DND-41 (cell line): ENCODE measurements at regions not wholly inside any gene's neighbourhood (a gene's known extent, or its start where the extent isn't known, plus 50 kb on each side); places are given as distances from the start of the nearest gene placed in this dataset.

Experiments used
- ATAC-seq: fragments of 200-7000 bp; cut with Tn5 transposase; 3 replicates; pipeline ENCODE4 v1.9.1; 2021; ENCODE audit warnings: low read depth; ENCODE audit not compliant: insufficient read depth
- DNase-seq: peaks from one replicate; pipeline ENCODE4 v3.0.0-alpha.2; 2020
- H2AFZ ChIP-seq: 2 replicates; pipeline ENCODE4 v1.6.0; 2012; ENCODE audit warnings: low read depth, low read length
- H3K27ac ChIP-seq: 2 replicates; pipeline ENCODE4 v1.5.1; 2012; ENCODE audit warnings: low read length, inconsistent platforms
- H3K27me3 ChIP-seq: fragments of 200-600 bp; sonication (generic); 2 replicates; pipeline ENCODE4 v1.6.0; 2012; ENCODE audit warnings: low read length, mild to moderate bottlenecking, inconsistent platforms; ENCODE audit not compliant: insufficient read depth, poor library complexity
- H3K36me3 ChIP-seq: 2 replicates; pipeline ENCODE4 v1.5.1; 2012; ENCODE audit warnings: low read length, inconsistent platforms; ENCODE audit not compliant: insufficient read depth
- H3K4me1 ChIP-seq: 2 replicates; pipeline ENCODE4 v1.5.1; 2012; ENCODE audit warnings: mild to moderate bottlenecking, low read length; ENCODE audit not compliant: insufficient read depth
- H3K4me2 ChIP-seq: 2 replicates; pipeline ENCODE4 v1.6.0; 2012; ENCODE audit warnings: mild to moderate bottlenecking, moderate library complexity, low read length, inconsistent platforms; ENCODE audit not compliant: insufficient read depth
- H3K4me3 ChIP-seq, 2 experiments: fragments of 200-600 bp in 1 of 2; shearing (Covaris generic) in 1 of 2; 2 replicates each; pipeline ENCODE4 v1.5.1; 2012 to 2016; ENCODE audit warnings: inconsistent platforms in 2 of 2, low read length in 2 of 2, mild to moderate bottlenecking in 2 of 2, low read depth in 1 of 2, moderate library complexity in 1 of 2
- H3K79me2 ChIP-seq: 2 replicates; pipeline ENCODE4 v1.6.0; 2012; ENCODE audit warnings: low read length, inconsistent platforms; ENCODE audit not compliant: insufficient read depth
- H3K9ac ChIP-seq: 2 replicates; pipeline ENCODE4 v1.6.0; 2012; ENCODE audit warnings: low read depth, mild to moderate bottlenecking, inconsistent platforms, low read length, moderate library complexity
- H3K9me3 ChIP-seq: 2 replicates; pipeline ENCODE4 v1.5.1; 2012; ENCODE audit warnings: low read length, moderate library complexity, mild to moderate bottlenecking, inconsistent platforms; ENCODE audit not compliant: insufficient read depth, severe bottlenecking
- H4K20me1 ChIP-seq: 2 replicates; pipeline ENCODE4 v1.6.0; 2012; ENCODE audit warnings: low read length; ENCODE audit not compliant: insufficient read depth
- EZH2 ChIP-seq: IDR thresholded peaks from 3 replicates; pipeline ENCODE4 v1.6.1; 2012; ENCODE audit warnings: borderline replicate concordance, low read depth, mild to moderate bottlenecking, moderate library complexity, low read length, inconsistent platforms; ENCODE audit not compliant: severe bottlenecking
- TF ChIP-seq, protein P1 (sequence below): IDR thresholded peaks from 2 replicates; pipeline ENCODE4 v1.5.1; 2012; ENCODE audit warnings: borderline replicate concordance, low read length, moderate library complexity, mild to moderate bottlenecking; ENCODE audit not compliant: poor library complexity, severe bottlenecking; ENCODE audit errors: extremely low read depth

DNA sequence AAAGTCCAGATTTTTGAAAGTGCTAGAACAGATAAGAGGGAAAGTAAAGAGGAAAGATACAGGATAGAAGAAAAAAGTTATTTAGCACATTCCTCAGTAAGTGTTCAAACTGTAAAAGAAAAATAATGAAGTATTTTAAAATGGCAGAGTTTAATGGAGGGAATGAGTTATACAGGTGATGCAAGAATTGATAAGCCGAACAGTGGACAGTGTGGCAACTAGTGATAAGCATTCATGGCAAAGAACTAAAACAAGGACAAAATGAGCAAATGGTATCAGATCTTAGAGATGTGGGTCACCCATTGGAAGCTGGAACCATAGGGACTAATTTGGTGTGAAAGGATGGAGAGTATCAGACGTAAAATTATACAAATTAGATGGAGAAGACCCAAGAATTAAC lies 622.9 kb upstream of the SGO1 start:
- no peaks in the 10 kb centered on the region for H3K27me3 ChIP-seq
- no peaks in the 10 kb centered on the region for H4K20me1 ChIP-seq
- ATAC-seq (no peak), DNase-seq (no peak)
- no peaks in the 10 kb centered on the region for H3K9me3 ChIP-seq
- H3K4me2 ChIP-seq, result no peak overlapping the region
- no peak overlapping the region for H3K4me3 ChIP-seq
- no peak overlapping the region for H3K9ac ChIP-seq
- H3K36me3 ChIP-seq, result no peaks in the 10 kb centered on the region
- H3K27ac ChIP-seq, result no peak overlapping the region
- TF ChIP-seq, protein P1, sequence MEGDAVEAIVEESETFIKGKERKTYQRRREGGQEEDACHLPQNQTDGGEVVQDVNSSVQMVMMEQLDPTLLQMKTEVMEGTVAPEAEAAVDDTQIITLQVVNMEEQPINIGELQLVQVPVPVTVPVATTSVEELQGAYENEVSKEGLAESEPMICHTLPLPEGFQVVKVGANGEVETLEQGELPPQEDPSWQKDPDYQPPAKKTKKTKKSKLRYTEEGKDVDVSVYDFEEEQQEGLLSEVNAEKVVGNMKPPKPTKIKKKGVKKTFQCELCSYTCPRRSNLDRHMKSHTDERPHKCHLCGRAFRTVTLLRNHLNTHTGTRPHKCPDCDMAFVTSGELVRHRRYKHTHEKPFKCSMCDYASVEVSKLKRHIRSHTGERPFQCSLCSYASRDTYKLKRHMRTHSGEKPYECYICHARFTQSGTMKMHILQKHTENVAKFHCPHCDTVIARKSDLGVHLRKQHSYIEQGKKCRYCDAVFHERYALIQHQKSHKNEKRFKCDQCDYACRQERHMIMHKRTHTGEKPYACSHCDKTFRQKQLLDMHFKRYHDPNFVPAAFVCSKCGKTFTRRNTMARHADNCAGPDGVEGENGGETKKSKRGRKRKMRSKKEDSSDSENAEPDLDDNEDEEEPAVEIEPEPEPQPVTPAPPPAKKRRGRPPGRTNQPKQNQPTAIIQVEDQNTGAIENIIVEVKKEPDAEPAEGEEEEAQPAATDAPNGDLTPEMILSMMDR, result no peak
- TF ChIP-seq EZH2, result no peak
- no peak overlapping the region for H2AFZ ChIP-seq
- no peaks in the 10 kb centered on the region for H3K79me2 ChIP-seq
- no peaks in the 10 kb centered on the region for H3K4me1 ChIP-seq

DNA sequence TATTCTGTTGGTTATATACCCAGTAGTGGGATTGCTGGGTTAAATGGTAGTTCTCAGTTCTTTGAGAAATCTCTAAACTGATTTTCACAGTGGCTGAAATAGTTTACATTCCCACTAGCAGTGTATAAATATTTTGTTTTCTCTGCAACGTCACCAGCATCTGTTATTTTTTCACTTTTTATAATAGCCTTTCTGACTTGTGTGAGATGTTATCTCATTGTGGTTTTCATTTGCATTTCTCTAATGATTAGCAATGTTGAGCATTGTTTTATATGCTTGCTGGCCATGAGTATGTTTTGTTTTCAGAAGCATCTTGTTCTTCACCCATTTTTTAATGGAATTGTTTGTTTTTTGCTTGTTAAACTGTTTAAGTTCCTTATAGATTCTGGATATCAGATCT lies 612.7 kb upstream of the SGO1 start:
- Histone ChIP-seq H3K4me2 (no peak overlapping the region), H3K9ac (no peak overlapping the region), H2AFZ (no peak overlapping the region), H3K4me3 (no peak overlapping the region), H3K27me3 (no peaks in the 10 kb centered on the region), H3K4me1 (no peaks in the 10 kb centered on the region), H3K36me3 (no peaks in the 10 kb centered on the region), H4K20me1 (no peaks in the 10 kb centered on the region), H3K79me2 (no peaks in the 10 kb centered on the region), H3K9me3 (no peaks in the 10 kb centered on the region), H3K27ac (no peak overlapping the region)
- DNase-seq, result no peak
- no peak for ATAC-seq
- TF ChIP-seq, protein P1, result no peak
- TF ChIP-seq EZH2, result no peak

DNA sequence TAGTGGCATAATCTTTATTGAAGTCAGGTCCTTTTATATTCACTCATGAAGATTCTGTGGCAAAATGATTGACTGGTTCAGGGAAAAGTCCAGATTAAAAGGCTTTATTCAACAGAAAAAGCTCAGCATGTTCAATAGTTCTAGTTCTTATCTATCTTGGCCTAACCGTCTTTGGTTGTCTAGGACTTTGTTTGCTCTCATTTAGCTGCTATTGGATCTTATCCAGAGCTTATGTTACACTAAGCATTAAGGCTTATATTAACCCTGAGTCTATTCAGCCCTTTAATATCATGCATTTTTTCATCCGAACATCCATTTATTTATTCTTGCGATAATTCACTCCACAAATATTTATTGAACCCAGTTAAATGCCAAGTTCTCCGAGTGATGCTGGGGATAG lies 601.0 kb upstream of the SGO1 start:
- no peak overlapping the region for H3K4me3 ChIP-seq
- DNase-seq, result no peak
- no peak overlapping the region for H3K27ac ChIP-seq
- no peaks in the 10 kb centered on the region for H3K4me1 ChIP-seq
- no peak overlapping the region for H3K4me2 ChIP-seq
- no peaks in the 10 kb centered on the region for H3K27me3 ChIP-seq
- H3K9me3 ChIP-seq, result no peaks in the 10 kb centered on the region
- H3K9ac ChIP-seq, result no peak overlapping the region
- no peaks in the 10 kb centered on the region for H3K79me2 ChIP-seq
- H4K20me1 ChIP-seq, result no peaks in the 10 kb centered on the region
- TF ChIP-seq EZH2, result no peak
- TF ChIP-seq, protein P1, result no peak
- no peak for ATAC-seq
- H2AFZ ChIP-seq, result no peak overlapping the region
- no peaks in the 10 kb centered on the region for H3K36me3 ChIP-seq

DNA sequence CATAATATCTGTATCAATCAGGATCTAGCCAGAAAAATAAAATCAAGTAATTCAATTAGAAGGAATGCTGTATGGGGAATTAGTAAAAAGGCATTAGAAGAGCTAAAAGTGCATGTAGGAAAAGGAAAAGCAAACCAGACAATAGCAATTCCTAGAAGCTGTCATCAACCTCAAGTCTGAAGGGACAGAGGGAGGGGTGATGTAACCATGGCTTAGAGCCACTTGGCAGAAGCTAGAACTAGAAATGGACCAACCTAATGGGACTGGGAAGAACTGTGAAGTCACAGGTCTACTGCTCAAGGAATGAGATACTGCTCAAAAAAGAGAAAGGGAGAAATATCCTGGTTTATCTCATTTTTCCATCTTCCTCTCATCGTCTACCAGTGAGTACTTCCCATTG lies 590.7 kb upstream of the SGO1 start:
- H4K20me1 ChIP-seq, result no peaks in the 10 kb centered on the region
- H2AFZ ChIP-seq, result no peak overlapping the region
- no peaks in the 10 kb centered on the region for H3K36me3 ChIP-seq
- no peaks in the 10 kb centered on the region for H3K27me3 ChIP-seq
- no peak overlapping the region for H3K4me2 ChIP-seq
- no peaks in the 10 kb centered on the region for H3K4me1 ChIP-seq
- peaks cover 3% of the 10 kb centered on the region for H3K9me3 ChIP-seq
- TF ChIP-seq, protein P1, result no peak
- TF ChIP-seq EZH2, result no peak
- no peak overlapping the region for H3K9ac ChIP-seq
- no peak for ATAC-seq
- H3K79me2 ChIP-seq, result no peaks in the 10 kb centered on the region
- DNase-seq, result no peak
- no peak overlapping the region for H3K27ac ChIP-seq
- no peak overlapping the region for H3K4me3 ChIP-seq
